HFF-Myc (cell line): ENCODE measurements at regions not wholly inside any gene's neighbourhood (a gene's known extent, or its start where the extent isn't known, plus 50 kb on each side); places are given as distances from the start of the nearest gene placed in this dataset.

Experiments used
- DNase-seq: peaks from one replicate; pipeline ENCODE4 v3.0.0-alpha.2; 2011; ENCODE audit warnings: low read depth; ENCODE audit errors: extremely low read depth
- H3K4me3 ChIP-seq: replicated peaks from 2 replicates; pipeline ENCODE4 v1.5.1; 2011; ENCODE audit warnings: low read depth, mild to moderate bottlenecking, control low read depth, low read length
- CTCF ChIP-seq: IDR thresholded peaks from 2 replicates; pipeline ENCODE4 v1.5.1; 2012; ENCODE audit warnings: mild to moderate bottlenecking, low read depth, low read length, control low read depth; ENCODE audit errors: missing control alignments

GRCh38 chr16:17804857-17805256 lies 334.1 kb upstream of the XYLT1 start:
- no peak for DNase-seq
- no peak overlapping the region for H3K4me3 ChIP-seq
- no peak for TF ChIP-seq CTCF

- no peak for TF ChIP-seq CTCF
- DNase-seq: peak; percentile 51
- H3K4me3 ChIP-seq: no peak overlapping the region
These were observed 333.1 kb upstream of the XYLT1 start for GRCh38 chr16:17803625-17804410.

GRCh38 chr16:17802571-17802970 lies 331.8 kb upstream of the XYLT1 start:
- no peak for TF ChIP-seq CTCF
- DNase-seq: no peak
- no peak overlapping the region for H3K4me3 ChIP-seq

GRCh38 chr16:17801068-17801467 lies 330.3 kb upstream of the XYLT1 start:
- no peak overlapping the region for H3K4me3 ChIP-seq
- no peak for TF ChIP-seq CTCF
- DNase-seq: no peak

DNA sequence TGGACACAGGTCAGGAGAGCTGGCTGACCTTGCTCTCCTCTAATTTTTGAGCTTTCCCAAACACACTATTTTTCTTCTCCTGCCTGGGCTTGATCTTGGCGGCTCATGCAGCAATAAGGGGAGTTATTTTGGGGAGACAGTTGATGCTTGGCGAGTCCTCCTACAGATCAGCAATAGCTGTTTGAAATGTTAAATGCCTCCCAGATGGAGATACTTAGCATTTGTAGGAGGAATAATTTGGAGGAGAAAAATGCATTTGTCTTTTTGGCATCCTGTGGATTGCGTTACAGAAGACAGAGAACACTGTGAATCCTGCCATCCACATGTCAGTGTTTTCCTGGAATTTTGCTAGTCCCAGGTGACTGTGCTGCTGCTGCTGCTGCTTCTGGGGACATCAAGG lies 328.0 kb upstream of the XYLT1 start:
- no peak for TF ChIP-seq CTCF
- no peak for DNase-seq
- H3K4me3 ChIP-seq: no peak overlapping the region

GRCh38 chr16:17793354-17793753 lies 322.6 kb upstream of the XYLT1 start:
- DNase-seq: no peak
- no peak for TF ChIP-seq CTCF
- H3K4me3 ChIP-seq: no peak overlapping the region

GRCh38 chr16:17784073-17784472 lies 313.3 kb upstream of the XYLT1 start:
- H3K4me3 ChIP-seq: no peak overlapping the region
- no peak for TF ChIP-seq CTCF
- peak; percentile 48 for DNase-seq
